ENCODE measurements at regions not wholly inside any gene's neighbourhood (a gene's known extent, or its start where the extent isn't known, plus 50 kb on each side); places are given as distances from the start of the nearest gene placed in this dataset.

GRCh38 chr14:59131938-59132795 is 56.3 kb upstream of the DAAM1 start:
- Histone ChIP-seq H3K27me3 (ENCODE audit: control insufficient read depth, low read length) (no peaks in the 10 kb centered on the region), H3K79me2 (ENCODE audit: control insufficient read depth, low read length) (no peaks in the 10 kb centered on the region), H3K4me3 (ENCODE audit: low read length) (no peak overlapping the region), H3K36me3 (ENCODE audit: control insufficient read depth, low read length) (no peaks in the 10 kb centered on the region), H3K9me2 (replicated peaks; ENCODE audit: control insufficient read depth, low read length) (no peaks in the 10 kb centered on the region), H4K20me1 (ENCODE audit: control insufficient read depth, insufficient read depth, low read depth, low read length) (no peaks in the 10 kb centered on the region), H3K4me2 (ENCODE audit: low read length) (no peak overlapping the region), H3K9me3 (ENCODE audit: control insufficient read depth, insufficient read depth, low read length) (no peaks in the 10 kb centered on the region), H3K4me1 (ENCODE audit: control insufficient read depth, low read length) (peaks cover 17% of the 10 kb centered on the region), H3F3A (ENCODE audit: control insufficient read depth, insufficient read depth) (no peaks in the 10 kb centered on the region), H3K27ac (ENCODE audit: low read depth, low read length) (no peak overlapping the region)
- TF ChIP-seq EZH2phosphoT487 (IDR thresholded peaks at IDR 0.05; ENCODE audit: borderline replicate concordance, low read length): no peak
- TF ChIP-seq CTCF (IDR thresholded peaks at IDR 0.05; ENCODE audit: low read depth, low read length, poor library complexity, severe bottlenecking): no peak

- Histone ChIP-seq H3K4me1 (ENCODE audit: control insufficient read depth, low read length) (peaks cover 10% of the 10 kb centered on the region), H3K27me3 (ENCODE audit: control insufficient read depth, low read length) (no peaks in the 10 kb centered on the region), H3K9me2 (replicated peaks; ENCODE audit: control insufficient read depth, low read length) (no peaks in the 10 kb centered on the region), H3K4me2 (ENCODE audit: low read length) (no peak overlapping the region), H3K79me2 (ENCODE audit: control insufficient read depth, low read length) (no peaks in the 10 kb centered on the region), H3K9me3 (ENCODE audit: control insufficient read depth, insufficient read depth, low read length) (no peaks in the 10 kb centered on the region), H3F3A (ENCODE audit: control insufficient read depth, insufficient read depth) (no peaks in the 10 kb centered on the region), H3K36me3 (ENCODE audit: control insufficient read depth, low read length) (no peaks in the 10 kb centered on the region), H4K20me1 (ENCODE audit: control insufficient read depth, insufficient read depth, low read depth, low read length) (no peaks in the 10 kb centered on the region), H3K4me3 (ENCODE audit: low read length) (no peak overlapping the region), H3K27ac (ENCODE audit: low read depth, low read length) (no peak overlapping the region)
- no peak for TF ChIP-seq CTCF (IDR thresholded peaks at IDR 0.05; ENCODE audit: low read depth, low read length, poor library complexity, severe bottlenecking)
- no peak for TF ChIP-seq EZH2phosphoT487 (IDR thresholded peaks at IDR 0.05; ENCODE audit: borderline replicate concordance, low read length)
Observed at GRCh38 chr14:59132796-59133494, 55.5 kb upstream of the DAAM1 start.

GRCh38 chr14:59133709-59134108 is 54.8 kb upstream of the DAAM1 start:
- no peaks in the 10 kb centered on the region for H4K20me1 ChIP-seq (ENCODE audit: control insufficient read depth, insufficient read depth, low read depth, low read length)
- no peaks in the 10 kb centered on the region for H3K27me3 ChIP-seq (ENCODE audit: control insufficient read depth, low read length)
- H3K4me3 ChIP-seq (ENCODE audit: low read length): no peak overlapping the region
- H3F3A ChIP-seq (ENCODE audit: control insufficient read depth, insufficient read depth): no peaks in the 10 kb centered on the region
- no peaks in the 10 kb centered on the region for H3K9me3 ChIP-seq (ENCODE audit: control insufficient read depth, insufficient read depth, low read length)
- TF ChIP-seq EZH2phosphoT487 (IDR thresholded peaks at IDR 0.05; ENCODE audit: borderline replicate concordance, low read length): no peak
- no peak for TF ChIP-seq CTCF (IDR thresholded peaks at IDR 0.05; ENCODE audit: low read depth, low read length, poor library complexity, severe bottlenecking)
- no peak overlapping the region for H3K4me2 ChIP-seq (ENCODE audit: low read length)
- peaks cover 10% of the 10 kb centered on the region for H3K4me1 ChIP-seq (ENCODE audit: control insufficient read depth, low read length)
- no peaks in the 10 kb centered on the region for H3K9me2 ChIP-seq (replicated peaks; ENCODE audit: control insufficient read depth, low read length)
- no peak overlapping the region for H3K27ac ChIP-seq (ENCODE audit: low read depth, low read length)
- no peaks in the 10 kb centered on the region for H3K79me2 ChIP-seq (ENCODE audit: control insufficient read depth, low read length)
- no peaks in the 10 kb centered on the region for H3K36me3 ChIP-seq (ENCODE audit: control insufficient read depth, low read length)

All from DOHH2 (cell line).